ENCODE measurements at regions not wholly inside any gene's neighbourhood (a gene's known extent, or its start where the extent isn't known, plus 50 kb on each side); places are given as distances from the start of the nearest gene placed in this dataset.

DNA sequence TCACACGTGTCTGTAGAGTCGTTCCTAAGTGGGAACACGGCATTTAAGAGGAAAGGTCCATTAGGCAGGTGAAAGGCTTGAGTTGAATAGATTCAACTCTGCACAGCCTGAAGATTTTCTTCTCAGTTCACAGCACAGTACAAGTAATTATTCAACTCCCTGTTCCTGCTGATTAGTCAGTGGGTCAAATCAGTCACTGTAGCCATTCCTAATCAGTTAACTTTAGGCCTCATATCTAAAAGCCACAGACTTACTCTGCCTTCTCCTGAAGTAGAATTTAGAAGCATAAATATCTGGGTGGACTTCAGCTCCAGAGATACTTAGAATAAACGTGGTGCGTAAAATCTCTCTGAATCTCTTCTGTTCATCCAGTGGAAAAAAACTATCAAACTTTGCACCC is 872.4 kb downstream of the C6orf118 start:
- TF ChIP-seq, protein P1, sequence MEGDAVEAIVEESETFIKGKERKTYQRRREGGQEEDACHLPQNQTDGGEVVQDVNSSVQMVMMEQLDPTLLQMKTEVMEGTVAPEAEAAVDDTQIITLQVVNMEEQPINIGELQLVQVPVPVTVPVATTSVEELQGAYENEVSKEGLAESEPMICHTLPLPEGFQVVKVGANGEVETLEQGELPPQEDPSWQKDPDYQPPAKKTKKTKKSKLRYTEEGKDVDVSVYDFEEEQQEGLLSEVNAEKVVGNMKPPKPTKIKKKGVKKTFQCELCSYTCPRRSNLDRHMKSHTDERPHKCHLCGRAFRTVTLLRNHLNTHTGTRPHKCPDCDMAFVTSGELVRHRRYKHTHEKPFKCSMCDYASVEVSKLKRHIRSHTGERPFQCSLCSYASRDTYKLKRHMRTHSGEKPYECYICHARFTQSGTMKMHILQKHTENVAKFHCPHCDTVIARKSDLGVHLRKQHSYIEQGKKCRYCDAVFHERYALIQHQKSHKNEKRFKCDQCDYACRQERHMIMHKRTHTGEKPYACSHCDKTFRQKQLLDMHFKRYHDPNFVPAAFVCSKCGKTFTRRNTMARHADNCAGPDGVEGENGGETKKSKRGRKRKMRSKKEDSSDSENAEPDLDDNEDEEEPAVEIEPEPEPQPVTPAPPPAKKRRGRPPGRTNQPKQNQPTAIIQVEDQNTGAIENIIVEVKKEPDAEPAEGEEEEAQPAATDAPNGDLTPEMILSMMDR (IDR thresholded peaks at IDR 0.05; ENCODE audit: low read depth, low read length, missing control alignments), result no peak
- no peak overlapping the region for H3K4me3 ChIP-seq (replicated peaks; ENCODE audit: low read depth, low read length)
- DNase-seq (ENCODE audit: extremely low read depth, low read depth), result no peak

DNA sequence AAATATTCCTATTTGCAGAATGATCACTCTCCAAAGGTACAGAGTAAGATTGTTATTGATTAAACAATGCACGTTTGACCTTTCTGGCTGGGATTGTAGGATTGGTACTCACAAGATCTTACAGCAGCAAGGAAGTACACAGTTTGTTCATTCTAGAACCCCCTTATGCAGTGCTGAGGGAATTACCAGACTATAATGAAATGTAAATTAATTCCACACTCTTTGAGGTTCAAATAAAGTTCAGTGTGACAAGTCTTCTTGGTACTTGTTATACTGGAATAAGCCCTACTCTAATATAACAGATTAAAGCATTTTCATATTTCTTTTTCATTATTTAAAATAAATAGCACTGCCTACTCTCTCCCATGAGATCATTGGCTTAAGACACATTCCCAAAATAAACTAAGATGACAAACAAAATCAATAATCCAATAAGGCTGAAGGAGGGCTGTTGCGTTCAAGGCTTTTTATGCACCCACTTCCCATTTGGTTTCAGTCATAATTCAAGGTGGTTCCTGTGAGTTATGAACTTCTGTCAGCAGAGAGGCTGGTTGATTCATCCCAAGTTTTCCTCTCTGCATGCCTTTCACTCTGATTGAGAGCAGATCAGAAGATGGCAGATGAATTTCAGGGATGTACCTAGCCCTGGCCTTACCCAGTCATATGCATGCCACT is 881.5 kb downstream of the C6orf118 start:
- no peak for DNase-seq (ENCODE audit: extremely low read depth, low read depth)
- TF ChIP-seq, protein P1 (IDR thresholded peaks at IDR 0.05; ENCODE audit: low read depth, low read length, missing control alignments), result no peak
- no peak overlapping the region for H3K4me3 ChIP-seq (replicated peaks; ENCODE audit: low read depth, low read length)

DNA sequence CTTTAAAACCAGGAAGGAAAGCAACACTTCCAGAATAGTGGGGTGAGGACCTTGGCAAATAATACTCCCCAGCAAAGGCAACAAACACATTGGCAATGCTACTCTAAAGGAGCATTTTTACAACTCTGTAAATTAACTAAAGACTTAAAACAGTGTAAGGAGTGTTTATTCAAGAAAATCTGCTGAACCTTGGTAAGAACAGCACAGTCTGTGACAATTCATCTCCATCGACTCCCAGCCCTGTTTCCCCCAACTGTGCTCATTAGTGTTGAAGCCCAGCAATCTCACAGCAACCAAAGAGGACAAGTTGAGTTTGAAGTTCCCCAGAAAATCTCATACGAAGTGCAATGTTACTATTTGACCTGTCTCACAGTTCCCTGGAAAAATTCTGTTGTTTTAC is 884.9 kb downstream of the C6orf118 start:
- DNase-seq (ENCODE audit: extremely low read depth, low read depth), result no peak
- TF ChIP-seq, protein P1 (IDR thresholded peaks at IDR 0.05; ENCODE audit: low read depth, low read length, missing control alignments), result no peak

DNA sequence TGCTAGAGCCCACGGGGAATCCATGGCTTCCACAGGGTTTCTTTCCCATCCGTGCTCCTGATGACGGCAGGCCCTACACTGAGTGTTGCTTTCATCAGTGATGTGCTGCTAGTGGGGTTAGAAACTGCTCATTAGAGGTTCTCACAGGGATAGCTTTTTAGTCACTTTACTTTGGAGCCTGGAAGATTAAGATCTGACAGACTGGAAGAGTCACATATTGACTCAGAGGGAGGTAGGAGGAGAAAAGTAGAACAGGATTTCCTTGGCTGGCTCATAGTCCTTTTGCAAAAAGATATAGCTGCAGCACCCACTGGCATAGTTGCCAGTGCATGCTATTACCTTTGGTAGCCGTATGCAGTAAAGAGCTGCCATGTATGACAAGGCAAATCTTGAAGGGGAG is 890.3 kb downstream of the C6orf118 start:
- DNase-seq (ENCODE audit: extremely low read depth, low read depth), result no peak
- no peak overlapping the region for H3K4me3 ChIP-seq (replicated peaks; ENCODE audit: low read depth, low read length)
- TF ChIP-seq, protein P1 (IDR thresholded peaks at IDR 0.05; ENCODE audit: low read depth, low read length, missing control alignments), result no peak

More for the DNA sequence above, 884.9 kb downstream of the C6orf118 start:
- H3K4me3 ChIP-seq (replicated peaks; ENCODE audit: low read depth, low read length), result no peak overlapping the region

DNA sequence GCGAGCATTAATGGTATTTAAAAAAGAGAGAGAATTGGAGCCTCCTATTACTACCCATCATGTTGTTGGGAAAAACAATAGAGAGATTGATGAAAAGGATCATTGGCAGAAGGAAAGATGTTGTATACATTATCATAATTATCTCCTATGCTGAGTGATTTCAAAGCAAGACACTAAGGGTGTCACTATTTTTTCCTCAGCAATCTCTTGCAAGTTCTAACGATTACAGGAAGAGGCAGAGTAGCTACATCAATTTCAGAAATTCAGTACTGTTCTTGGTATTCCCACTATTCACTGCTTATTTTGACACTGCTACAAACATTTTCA is 891.2 kb downstream of the C6orf118 start:
- no peak overlapping the region for H3K4me3 ChIP-seq (replicated peaks; ENCODE audit: low read depth, low read length)
- TF ChIP-seq, protein P1 (IDR thresholded peaks at IDR 0.05; ENCODE audit: low read depth, low read length, missing control alignments), result no peak
- no peak for DNase-seq (ENCODE audit: extremely low read depth, low read depth)

DNA sequence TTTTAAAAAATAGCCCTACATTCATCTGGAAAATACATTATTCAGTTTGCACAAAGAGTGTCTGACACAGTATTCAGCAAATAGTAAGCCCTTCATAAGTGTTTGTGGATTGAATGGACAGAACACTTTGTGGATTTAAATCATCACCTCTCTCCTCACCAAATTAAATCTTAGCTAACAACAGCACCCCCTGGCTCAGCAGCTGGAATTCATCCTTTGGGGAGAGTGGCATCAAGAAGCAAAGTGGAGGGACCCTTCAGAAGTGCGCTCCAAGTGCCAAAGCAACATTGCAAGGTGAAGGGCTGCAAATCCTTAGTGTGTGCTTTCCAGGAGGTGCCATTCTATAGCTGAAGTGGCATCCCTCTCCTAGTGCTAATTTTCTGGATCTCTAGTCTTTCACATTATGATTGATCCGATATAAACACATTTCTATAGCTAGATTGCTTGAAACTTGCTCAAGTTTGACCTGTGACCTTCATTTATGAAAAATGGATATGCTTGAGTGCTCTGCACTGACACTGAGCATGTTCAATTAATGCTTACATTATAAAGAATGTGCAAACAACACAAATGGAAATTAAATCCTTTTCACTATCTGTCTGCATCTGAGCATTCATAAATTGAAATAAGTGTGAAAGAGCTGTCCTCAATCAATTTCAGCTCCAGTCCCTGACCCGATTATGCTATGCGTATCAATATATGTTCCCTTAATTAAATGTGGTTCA is 891.7 kb downstream of the C6orf118 start:
- TF ChIP-seq, protein P1 (IDR thresholded peaks at IDR 0.05; ENCODE audit: low read depth, low read length, missing control alignments), result no peak
- H3K4me3 ChIP-seq (replicated peaks; ENCODE audit: low read depth, low read length), result no peak overlapping the region
- no peak for DNase-seq (ENCODE audit: extremely low read depth, low read depth)

Data from HFF-Myc (cell line).